ENCODE measurements at regions not wholly inside any gene's neighbourhood (a gene's known extent, or its start where the extent isn't known, plus 50 kb on each side); places are given as distances from the start of the nearest gene placed in this dataset.

DNA sequence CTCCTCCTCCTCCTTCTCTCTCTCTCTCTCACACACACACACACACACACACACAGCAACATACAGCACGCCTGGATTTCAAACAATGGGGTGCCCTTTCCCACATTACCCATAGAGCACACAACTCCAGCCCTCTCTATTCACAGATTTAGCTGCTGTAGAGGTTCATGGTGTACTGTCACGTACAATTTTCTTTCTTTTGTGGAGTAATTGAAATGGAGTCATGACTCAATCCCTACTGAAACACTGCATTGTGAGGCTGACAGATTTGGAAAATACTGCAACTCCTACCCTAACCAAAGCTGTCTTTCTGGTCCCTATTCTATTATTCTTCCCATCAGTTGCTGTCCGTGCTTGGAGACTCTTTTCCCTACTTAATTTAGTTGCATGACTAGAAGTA is 166.9 kb downstream of the EDN1 start:
- H3K4me3 ChIP-seq (ENCODE audit: low read length), result no peak overlapping the region
- DNase-seq (ENCODE audit: low read depth), result no peak
- TF ChIP-seq, protein P1, sequence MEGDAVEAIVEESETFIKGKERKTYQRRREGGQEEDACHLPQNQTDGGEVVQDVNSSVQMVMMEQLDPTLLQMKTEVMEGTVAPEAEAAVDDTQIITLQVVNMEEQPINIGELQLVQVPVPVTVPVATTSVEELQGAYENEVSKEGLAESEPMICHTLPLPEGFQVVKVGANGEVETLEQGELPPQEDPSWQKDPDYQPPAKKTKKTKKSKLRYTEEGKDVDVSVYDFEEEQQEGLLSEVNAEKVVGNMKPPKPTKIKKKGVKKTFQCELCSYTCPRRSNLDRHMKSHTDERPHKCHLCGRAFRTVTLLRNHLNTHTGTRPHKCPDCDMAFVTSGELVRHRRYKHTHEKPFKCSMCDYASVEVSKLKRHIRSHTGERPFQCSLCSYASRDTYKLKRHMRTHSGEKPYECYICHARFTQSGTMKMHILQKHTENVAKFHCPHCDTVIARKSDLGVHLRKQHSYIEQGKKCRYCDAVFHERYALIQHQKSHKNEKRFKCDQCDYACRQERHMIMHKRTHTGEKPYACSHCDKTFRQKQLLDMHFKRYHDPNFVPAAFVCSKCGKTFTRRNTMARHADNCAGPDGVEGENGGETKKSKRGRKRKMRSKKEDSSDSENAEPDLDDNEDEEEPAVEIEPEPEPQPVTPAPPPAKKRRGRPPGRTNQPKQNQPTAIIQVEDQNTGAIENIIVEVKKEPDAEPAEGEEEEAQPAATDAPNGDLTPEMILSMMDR (conservative IDR thresholded peaks at IDR 0.05; ENCODE audit: low read depth, low read length), result no peak

DNA sequence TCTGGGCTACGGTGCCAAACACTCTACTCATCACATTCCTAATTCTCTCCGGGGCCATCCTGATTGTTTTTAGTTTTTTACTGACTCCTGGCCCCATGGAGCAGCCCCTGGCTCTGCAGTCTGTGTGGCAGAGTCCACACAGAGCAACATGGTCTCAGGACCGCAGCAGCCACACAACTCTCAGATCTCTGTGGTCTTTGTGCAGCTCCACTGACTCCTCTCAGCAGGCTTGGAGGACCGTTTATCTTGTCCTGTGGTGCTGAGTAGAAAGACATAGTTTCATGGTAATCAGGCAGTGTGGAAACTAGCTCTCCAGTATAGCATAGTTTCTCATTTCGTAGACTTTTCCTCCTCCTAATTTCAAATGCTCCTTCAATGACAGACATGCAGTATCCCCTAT is 168.4 kb downstream of the EDN1 start:
- H3K4me3 ChIP-seq (ENCODE audit: low read length), result no peak overlapping the region
- TF ChIP-seq, protein P1 (conservative IDR thresholded peaks at IDR 0.05; ENCODE audit: low read depth, low read length), result no peak
- no peak for DNase-seq (ENCODE audit: low read depth)

DNA sequence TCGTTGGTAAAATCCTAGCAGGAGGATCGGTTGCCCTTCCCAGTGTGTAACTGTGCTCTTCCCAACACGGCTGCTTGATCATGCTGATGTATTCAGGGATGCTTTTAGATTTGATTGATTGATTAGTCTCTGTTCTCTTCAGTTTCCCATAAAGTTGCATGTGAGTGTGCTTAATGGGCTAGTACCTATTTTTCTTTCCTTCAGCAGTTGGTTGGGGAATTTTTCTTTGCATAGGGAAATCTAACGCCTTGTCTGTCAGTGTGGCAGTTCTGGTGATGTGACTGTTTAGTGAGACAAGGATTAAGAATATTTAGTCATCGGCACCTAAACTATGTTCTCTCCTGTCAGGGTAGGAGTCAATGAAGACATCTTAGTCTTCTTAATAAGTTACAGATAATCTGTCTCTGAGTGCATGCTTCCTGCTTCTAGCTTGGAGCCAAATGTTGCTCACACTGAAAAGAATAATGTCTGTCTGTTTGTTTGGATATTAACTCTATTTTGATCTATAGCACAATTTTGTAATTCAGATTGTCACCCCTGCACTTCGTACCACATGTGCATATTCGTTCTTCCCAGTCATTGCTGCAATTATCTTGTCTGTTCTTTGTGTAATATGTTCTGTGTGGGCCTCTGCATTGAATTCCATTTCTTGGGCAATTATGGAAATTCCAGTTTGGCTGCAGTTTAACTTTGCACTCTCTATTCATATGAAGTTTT is 169.9 kb downstream of the EDN1 start:
- H3K4me3 ChIP-seq (ENCODE audit: low read length), result no peak overlapping the region
- DNase-seq (ENCODE audit: low read depth), result no peak
- TF ChIP-seq, protein P1 (conservative IDR thresholded peaks at IDR 0.05; ENCODE audit: low read depth, low read length), result no peak

DNA sequence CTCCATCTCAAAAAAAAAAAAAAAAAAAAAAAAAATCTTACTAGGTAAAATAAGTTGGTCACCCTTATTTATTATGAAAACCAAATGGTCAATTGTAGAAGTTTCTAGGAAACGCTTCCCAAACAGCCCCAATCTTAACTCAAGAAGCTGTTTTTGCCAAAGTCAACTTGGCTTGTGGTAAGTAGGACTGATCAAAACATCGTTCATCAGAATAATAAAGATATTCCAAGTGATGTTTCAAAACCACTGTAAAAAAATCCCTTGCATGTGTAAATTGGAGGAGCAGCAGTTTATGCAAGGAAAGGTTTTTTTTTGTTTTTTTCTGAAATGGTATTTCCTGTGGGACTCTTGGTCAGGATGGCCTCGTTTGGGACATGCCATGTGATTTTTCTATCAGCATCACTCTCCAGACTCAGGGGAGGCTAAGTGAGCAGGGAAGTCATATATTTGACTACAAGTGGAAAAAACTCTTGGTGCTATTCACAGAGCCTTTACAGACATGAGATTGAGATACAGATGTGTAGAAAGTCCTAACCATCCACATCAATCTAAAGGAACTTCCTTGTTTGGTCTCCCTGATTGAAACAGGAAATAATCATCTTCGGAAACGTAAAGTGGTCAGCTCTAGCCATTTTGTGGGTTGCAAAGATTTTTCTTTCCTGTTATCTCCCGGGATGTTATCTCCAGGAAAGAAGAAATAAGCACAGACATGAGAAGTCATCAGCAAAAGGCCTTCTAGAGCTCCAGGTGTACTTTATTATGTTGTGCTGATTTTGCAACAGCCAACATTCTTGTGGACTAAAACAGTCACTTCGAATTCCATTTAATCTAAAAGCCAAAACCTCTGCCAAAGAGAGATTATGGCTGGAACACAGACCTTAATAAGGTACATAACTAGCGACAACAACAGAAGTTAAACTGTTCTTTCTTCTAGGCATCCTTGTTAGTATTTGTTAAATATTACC is 177.8 kb downstream of the EDN1 start:
- DNase-seq (ENCODE audit: low read depth), result peak; percentile 56
- TF ChIP-seq, protein P1 (conservative IDR thresholded peaks at IDR 0.05; ENCODE audit: low read depth, low read length), result no peak
- no peak overlapping the region for H3K4me3 ChIP-seq (ENCODE audit: low read length)

DNA sequence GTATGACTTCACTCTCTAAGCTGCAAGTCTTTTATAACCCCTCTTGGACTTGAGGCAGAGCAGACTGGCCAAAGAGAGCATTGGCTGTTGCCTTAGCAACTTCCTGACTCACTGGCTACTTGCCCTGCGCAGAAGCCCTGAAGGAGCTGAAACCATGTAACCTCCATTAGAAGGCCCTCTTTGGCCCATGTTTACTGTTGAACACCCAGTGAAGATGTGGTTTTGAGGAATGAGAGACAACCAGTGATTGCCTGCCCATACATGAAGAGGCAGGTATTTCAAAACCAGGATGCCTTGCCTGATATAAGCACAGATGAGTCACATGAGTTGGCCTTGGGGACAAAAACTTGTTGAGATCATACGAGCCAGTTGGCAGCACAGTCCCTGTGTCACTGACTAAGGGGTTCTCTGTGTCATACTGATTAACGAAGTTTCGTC is 182.5 kb downstream of the EDN1 start:
- H3K4me3 ChIP-seq (ENCODE audit: low read length), result no peak overlapping the region
- DNase-seq (ENCODE audit: low read depth), result no peak
- TF ChIP-seq, protein P1 (conservative IDR thresholded peaks at IDR 0.05; ENCODE audit: low read depth, low read length), result no peak

DNA sequence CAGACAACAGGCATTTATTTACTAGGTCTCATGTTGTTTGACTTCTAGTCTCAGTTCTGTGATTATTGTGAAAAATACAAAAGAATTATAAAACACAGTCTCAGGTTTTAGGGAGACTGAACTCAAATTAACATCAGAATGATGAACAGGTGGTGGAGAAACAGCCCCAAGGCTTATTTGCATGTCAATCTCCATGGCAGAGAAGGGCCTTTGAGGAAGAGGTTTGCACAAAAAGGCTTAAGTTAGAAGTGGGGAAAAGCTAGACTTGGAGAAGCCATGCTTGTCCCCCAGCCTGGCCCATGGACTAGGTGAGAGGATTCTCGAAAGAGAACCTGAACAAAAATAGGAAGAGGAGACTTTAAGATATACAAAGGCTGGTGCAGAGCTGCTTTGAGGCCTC is 183.3 kb downstream of the EDN1 start:
- DNase-seq (ENCODE audit: low read depth), result no peak
- H3K4me3 ChIP-seq (ENCODE audit: low read length), result no peak overlapping the region
- TF ChIP-seq, protein P1 (conservative IDR thresholded peaks at IDR 0.05; ENCODE audit: low read depth, low read length), result no peak
